C1 segment of cervical spinal cord (tissue), 14 donors: ENCODE measurements at regions not wholly inside any gene's neighbourhood (a gene's known extent, or its start where the extent isn't known, plus 50 kb on each side); places are given as distances from the start of the nearest gene placed in this dataset.

Experiments
- DNase-seq, 14 donors: peaks; one replicate each; lab custom pipeline; 2025; lab: John Stamatoyannopoulos, UW

DNA sequence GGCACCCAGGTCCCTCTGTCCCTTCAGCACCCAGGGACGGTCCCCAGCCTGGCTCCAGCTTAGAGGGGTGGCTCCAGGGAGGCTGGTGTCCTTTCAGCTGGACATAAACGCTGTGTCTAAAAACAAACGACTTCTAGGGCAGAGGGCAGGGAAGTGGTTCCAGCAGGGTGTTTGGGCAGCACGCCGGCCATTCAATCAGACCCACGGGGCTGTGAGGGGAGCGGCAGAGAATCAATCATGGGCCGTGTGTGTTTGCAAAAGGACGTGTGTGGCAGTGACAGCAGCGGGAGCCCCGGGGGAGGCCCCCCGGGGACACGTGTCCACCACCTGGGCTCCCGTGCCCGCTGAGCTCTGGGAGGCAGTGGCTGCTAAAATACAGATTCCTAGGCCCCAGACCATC, 127.7 kb downstream of the MN1 start:
- peak in 3 of 14 donors; percentile 4 to 34 (median 8) for DNase-seq

GRCh38 chr22:27674261-27674923, 127.2 kb downstream of the MN1 start:
- no peak for DNase-seq

- DNase-seq, result no peak
These were observed 124.9 kb downstream of the MN1 start for GRCh38 chr22:27676545-27677213.

DNA sequence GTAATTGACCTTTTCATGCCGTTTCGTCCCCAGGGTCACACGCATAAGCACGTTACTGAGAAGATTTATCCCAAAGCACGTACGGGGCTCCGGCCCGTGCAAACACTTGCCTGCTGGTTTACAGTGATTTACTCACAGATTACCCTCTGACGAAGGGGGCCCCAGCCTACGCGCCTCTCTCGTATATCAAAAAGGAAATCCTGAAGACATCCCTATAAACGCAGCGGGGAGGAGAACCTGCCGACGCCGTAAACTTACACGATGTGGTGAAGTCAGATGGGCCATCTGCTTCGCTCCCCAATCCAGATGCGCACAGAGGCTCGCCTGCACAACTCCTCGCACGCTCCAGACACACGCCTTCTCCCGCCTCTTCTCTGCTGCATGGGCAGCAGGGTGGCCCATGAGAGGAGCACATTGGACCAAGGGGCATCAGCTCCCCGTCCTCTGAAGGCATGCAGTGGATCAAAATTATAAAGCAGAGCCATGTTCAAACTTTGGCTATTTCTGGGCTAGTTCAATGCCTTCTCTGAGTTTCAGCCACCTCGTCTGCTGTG, 123.6 kb downstream of the MN1 start:
- DNase-seq, result no peak

- no peak for DNase-seq
These were observed 122.4 kb downstream of the MN1 start for GRCh38 chr22:27679176-27679575.

DNA sequence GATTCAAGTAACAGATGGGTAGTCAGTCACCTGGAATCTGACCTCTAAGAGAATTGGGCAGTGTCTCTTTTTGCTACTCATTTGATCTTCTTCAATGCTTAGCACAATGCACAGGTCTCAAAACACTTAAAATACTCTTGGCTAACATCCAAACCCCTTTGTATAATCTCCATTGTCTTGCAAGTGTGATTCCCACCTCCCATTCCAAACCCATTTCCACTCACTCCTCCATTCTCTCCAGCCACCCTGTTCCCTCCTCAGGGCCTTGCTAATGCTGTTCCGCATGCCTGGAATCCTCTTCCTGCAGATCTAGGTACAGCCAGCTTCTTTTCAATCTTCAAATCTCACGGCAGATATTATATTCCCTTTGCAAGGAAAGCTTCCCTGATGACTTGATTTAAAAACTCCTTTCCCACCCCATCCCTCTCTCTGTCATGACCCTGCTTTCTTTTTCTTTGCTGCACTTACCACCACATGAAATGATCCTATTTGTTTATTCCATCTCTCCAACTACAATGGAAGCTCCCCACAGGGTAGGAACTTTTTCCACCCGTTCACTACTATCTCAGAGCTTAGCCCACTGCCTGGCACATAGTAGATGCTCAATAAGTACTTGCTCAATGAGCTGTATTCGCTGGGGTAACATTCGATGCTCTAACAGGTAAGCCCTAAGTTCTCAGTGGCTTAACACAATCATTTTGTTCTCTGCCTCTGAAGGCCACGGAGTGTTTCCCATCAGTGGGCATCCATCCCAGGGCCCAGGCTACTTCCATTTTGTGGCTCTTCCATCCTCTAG, 121.7 kb downstream of the MN1 start:
- DNase-seq, result no peak

DNA sequence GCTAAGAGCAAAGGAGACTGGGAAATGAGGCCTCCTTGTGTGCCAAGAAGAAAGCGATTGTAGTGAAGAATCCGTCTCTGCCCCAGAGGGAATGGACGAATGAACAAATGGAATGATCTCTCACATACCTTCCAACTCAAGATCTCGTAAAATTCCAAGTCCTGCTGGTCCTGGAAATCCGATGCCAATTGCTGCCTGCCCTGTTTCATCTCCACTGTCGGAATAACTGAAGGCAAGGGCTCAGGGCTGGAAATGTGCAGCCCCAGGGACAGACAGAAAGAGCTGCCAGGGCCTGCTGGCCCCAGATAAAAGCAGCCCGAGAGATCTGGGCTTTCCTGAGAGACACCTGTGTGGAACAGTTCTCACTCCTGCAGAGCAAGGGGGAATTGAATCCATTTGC, 120.9 kb downstream of the MN1 start:
- no peak for DNase-seq

DNA sequence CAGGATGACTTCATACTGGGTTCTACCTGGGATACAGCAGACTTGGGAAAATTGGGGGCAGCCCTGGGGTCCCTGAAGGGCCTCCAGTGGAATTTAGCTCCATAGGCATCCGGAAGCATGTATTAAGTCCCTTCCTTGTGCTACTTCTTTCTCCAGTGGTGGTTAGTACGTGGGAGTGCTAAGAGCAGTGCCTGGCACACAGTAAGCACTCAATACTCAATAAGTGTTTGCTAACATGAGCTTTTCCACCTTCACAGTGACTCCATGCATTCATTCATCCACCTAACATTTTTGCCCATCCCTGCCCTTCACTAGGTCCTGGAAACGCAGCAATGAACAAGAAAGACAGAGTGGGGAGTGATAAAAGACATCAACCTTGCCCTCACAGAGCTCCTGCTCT, 120.5 kb downstream of the MN1 start:
- no peak for DNase-seq

GRCh38 chr22:27682437-27682836, 119.1 kb downstream of the MN1 start:
- DNase-seq, result no peak

DNA sequence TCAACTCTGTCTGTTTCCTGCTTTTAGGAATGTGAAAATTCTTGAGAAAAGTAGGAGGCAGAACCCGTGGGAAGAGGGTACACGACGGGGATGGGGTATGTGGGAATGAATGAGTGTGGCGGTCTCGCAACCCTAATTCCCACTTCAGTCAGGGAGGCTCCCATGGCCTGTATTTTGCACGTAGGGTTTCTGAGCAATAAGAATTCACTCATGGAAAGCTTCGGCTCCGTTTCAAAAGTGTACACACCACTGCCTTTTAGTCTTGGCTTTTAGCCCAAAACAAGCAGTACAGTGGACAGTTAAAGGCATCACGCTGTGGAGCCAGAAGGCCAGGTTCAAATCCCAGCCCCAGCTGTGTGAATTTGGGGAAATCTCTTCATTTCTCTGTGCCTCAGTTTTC, 116.7 kb downstream of the MN1 start:
- DNase-seq, result no peak

DNA sequence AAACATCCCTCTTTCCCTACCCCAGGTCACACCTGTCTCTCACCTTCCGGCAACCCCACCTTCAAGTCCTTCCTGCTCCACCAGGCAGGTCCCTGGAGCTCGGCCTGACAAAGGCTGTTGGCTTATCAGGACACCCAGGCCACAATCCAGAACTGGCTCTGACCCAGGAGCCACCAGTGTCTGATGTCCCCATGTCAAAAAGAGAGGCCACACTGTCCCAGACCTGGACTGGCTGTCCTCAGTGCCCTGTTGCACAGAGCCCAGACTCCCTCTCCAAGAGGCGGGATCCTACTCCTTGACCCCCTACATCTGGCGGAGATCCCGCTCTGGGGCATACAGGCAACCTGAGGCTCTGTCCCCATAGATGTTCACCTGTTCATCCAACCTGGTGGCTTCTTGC, 116.0 kb downstream of the MN1 start:
- no peak for DNase-seq

GRCh38 chr22:27685970-27686369, 115.6 kb downstream of the MN1 start:
- no peak for DNase-seq

DNA sequence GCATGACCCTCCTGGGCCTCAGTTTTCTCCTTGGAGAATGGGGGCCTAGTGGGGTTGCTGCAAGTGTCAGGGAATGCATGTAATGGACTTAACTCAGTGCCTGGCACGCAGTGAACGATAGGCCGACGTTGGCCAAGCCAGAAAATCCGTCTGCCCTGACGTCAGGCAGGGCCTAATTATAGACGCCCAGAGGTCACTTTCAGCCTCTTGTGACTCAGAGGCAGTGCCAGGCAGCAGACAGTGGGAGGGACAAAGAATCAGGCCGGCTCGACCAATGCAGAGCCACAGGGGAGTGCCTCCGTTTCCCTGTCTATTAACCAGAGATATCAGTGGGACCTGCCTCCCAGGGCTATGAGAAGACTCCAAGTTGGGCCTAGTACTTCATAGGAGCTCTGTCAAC, 115.0 kb downstream of the MN1 start:
- DNase-seq, result peak in 11 of 14 donors; percentile 4 to 82 (median 55)

- DNase-seq, result no peak
These were observed 113.5 kb downstream of the MN1 start for GRCh38 chr22:27687984-27688545.

- no peak for DNase-seq
These were observed 111.9 kb downstream of the MN1 start for GRCh38 chr22:27689664-27690063.

- no peak for DNase-seq
These were observed 111.0 kb downstream of the MN1 start for GRCh38 chr22:27690599-27690998.

- no peak for DNase-seq
These were observed 109.3 kb downstream of the MN1 start for GRCh38 chr22:27692243-27692642.

- DNase-seq, result no peak
These were observed 105.6 kb downstream of the MN1 start for GRCh38 chr22:27695925-27696324.

- no peak for DNase-seq
These were observed 103.7 kb downstream of the MN1 start for GRCh38 chr22:27697888-27698287.
